Fibroblast of skin of abdomen (primary cell): ENCODE measurements at regions not wholly inside any gene's neighbourhood (a gene's known extent, or its start where the extent isn't known, plus 50 kb on each side); places are given as distances from the start of the nearest gene placed in this dataset.

Source experiments
- DNase-seq: peaks from one replicate; pipeline ENCODE4 v3.0.0-alpha.2; 2013

DNA sequence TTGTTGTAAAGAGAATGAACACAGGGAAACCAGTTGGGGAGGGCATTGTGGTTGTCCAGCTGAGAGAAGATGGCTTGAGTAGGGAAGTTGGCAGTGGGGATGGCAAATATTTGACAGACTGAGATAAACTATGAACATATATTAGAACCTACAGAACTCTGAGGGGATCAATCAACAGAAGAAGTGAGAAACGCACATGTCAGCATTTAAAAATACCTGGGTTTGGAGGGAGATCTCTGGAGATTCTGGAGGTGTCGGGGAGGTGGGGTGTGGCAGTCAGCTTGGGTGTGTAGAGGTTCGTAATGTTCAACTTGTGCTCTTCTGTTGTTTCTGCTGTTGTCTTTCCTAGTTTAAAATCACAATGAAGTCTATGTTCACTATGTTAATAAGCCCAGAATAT, 517.8 kb downstream of the AACS start:
- no peak for DNase-seq

GRCh38 chr12:125586441-125586840, 521.2 kb downstream of the AACS start:
- DNase-seq, result no peak

- DNase-seq, result no peak
Measured at GRCh38 chr12:125593269-125593668, 528.0 kb downstream of the AACS start.

- no peak for DNase-seq
Measured at GRCh38 chr12:125604976-125605375, 539.7 kb downstream of the AACS start.

DNA sequence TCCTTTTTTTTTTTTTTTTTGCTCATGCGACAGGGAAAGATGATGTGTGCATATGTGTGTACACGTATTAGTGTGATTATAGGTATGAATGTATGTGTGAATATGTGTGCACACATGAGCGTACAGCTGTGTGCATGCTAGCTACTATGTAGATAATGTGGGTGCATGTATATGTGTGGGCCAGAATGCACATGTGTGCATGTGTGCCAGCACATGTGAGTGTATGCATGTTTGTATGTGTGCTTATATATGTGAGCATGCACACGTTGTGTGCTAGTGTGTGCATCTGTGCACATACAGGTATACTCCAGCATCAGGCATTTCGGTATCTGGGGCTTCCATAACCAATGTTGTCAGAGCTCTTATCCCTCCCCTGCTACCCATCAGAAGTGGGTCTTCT, 541.1 kb downstream of the AACS start:
- no peak for DNase-seq

DNA sequence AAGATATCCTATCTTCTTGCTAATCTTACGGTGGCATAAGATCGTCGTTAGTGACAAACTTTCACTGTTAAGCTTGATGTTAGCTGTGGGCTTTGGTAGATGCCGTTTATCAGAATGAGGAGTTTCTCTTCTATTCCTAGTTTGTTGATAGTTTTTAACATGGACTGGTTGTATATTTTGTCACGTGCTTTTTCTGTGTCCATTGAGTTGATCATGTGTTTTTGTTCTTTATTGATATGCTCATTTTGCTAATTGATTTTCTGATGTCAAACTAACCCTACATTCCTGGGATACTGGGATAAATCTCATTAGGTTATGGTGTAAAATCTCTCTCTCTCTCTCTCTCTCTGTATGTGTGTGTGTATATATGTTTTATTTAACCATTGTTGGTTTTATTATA, 545.1 kb downstream of the AACS start:
- no peak for DNase-seq

DNA sequence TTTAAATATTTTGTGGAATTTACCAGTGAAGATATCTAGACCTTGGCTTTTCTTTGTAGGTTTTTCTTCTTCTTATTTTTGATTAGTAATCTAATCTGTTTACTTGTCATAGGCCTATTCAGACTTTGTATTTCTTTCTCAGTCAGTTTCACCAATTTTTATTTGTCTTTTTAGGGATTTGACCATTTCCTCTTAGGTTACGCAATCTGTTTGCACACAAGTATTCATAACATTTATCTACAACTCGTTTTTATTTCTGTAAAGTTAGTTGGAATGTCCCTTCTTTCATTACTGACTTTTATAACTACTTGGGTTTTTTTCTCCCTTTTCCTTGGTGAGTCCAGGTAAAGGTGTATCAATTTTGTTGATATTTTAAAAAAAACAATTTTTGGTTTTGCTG, 545.7 kb downstream of the AACS start:
- no peak for DNase-seq

DNA sequence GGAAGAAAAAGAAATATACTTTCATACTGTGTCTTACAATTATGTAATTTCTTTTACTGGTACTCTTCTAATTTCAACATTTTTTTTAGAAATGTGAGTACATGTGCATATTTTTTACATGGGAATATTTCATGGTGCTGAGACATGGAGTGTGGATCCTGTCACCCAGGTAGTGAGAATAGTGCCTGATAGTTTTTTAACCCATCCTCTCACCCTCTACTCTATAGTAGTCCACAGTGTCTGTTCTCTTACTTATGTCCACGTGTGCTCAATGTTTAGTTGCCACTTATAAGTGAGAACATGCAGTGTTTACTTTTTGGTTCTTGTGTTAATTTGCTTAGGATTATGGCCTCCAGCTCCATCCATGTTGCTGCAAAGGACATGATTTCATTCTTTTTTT, 548.8 kb downstream of the AACS start:
- DNase-seq, result no peak

DNA sequence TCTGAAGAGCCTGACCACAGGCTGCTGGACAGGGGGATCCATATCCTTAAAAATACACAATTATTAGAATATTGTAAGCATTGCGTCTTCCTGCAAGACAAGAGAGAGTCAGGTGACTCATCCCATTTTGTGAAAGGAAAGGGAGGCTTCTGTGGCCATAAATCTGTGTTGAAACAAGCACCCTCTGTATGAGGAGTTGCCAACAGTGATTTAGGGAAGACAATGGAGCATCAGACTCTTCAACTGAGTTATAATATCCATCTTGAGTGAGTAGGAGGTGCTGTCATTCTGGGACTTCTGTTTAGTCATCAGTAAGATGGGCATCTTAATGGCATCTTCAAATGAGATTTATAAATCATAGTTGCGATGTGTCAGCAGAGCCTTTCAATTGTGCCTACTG, 554.5 kb downstream of the AACS start:
- no peak for DNase-seq

DNA sequence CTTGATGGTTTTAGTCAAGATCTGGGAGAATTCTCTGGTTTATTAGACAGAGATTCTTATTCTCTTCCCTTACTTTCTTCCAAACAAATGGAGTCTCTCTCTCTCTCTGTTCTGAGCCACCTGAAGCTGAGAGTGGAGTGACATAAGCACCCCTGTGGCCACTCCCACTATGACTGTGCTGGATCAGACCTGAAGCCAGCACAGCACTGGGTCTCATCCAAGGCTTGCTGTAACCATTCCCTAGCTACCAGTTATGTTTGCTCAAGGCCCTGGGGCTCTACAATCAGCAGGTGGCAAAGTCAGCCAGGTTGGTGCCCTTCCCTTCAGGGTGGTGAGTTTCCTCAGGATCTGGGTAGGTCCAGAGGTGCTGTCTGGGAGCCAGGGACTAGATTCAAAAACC, 568.5 kb downstream of the AACS start:
- DNase-seq, result no peak

- DNase-seq, result no peak
Measured at GRCh38 chr12:125634813-125635212, 569.6 kb downstream of the AACS start.

DNA sequence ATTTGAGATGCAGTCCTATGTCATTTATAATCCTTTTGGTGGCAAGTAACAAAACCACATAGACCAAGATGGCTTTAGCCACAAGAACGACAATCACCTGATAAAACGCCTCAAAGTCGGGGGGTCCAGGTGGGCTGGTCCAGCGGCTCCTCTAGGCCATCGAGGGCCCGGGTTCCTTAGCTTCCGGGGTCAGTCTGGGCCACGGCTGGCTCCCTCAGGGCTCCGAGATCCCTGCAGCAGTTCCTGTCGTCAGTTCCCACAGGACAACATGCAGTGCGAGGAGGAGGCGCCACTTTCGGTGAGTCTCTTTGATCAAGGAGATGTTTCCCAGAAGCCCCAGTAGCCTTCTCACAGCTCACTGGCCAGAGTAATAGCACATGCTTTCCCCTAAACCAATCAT, 574.6 kb downstream of the AACS start:
- no peak for DNase-seq

GRCh38 chr12:125643055-125643454, 577.8 kb downstream of the AACS start:
- DNase-seq, result no peak

GRCh38 chr12:125645724-125646123, 580.5 kb downstream of the AACS start:
- no peak for DNase-seq

- DNase-seq, result no peak
Measured at GRCh38 chr12:125650587-125650986, 585.4 kb downstream of the AACS start.

- DNase-seq, result no peak
Measured at GRCh38 chr12:125651625-125652024, 586.4 kb downstream of the AACS start.

DNA sequence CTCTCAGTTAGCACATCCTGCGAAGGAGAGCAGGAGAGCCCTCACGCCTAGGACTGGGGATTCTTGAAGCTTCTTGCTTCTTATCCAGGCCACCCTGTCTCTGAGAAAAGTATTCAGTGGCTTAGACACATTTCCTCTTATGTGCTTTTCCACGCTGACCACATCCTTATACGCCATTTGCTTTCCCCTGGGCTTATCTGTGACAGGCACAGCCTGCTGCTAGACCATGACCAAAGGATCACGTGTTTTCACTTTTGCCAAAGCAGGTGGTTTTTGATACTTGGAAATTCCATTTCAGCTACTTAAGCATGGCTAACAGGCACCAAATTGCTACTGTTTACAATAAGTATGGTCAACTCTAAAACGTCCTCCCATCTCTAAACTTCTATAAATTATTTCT, 587.4 kb downstream of the AACS start:
- DNase-seq, result no peak

GRCh38 chr12:125657681-125658080, 592.4 kb downstream of the AACS start:
- no peak for DNase-seq

GRCh38 chr12:125674554-125675338, 609.5 kb downstream of the AACS start:
- no peak for DNase-seq

- no peak for DNase-seq
Measured at GRCh38 chr12:125676366-125676765, 611.1 kb downstream of the AACS start.

DNA sequence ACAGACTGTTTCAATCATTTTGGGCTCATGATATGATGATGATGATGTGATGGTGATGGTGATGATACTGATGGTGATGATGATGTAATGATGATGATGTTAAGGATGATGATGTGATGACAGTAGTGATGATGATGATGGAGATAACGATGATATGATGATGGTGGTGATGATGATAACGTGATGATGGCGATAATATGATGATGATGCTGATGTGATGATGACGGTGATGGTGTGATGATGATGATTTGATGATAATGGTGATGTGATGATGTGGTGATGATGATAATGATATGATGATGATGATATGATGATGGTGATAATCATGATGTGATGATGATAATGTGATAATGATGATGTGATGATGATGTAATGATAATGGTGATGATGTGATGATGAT, 612.6 kb downstream of the AACS start:
- no peak for DNase-seq

- DNase-seq, result no peak
Measured at GRCh38 chr12:125678589-125678993, 613.4 kb downstream of the AACS start.

DNA sequence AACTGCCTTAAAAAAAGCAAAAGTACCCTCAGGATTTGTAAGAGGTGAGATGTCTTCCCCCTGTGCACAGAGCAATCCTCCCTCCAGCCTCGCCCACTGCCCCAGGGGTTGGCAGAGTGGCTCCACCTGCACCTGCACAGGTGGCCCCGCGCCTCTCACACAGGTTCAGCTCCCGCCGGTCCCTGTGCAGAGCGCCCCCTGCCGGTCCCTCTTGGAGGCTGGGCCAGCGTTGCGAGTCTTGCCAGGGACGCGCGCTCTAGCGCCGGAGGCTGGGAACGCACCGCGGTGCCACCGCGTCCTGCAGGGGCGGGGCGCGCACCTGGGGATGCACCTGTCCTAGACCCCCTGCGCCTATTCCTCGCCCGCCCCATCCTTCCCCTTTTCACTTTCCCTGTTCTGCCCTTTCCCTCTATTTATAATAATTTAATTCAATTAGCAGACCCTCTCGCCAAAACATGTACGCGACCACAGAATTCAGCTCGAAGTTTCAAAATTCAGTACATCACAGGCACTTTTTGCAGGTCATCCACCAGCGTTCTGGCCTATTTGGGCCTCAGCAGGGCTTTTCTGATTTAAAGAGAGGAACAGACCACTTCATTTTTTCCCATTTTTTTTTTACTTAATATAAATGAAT, 618.6 kb downstream of the AACS start:
- no peak for DNase-seq

DNA sequence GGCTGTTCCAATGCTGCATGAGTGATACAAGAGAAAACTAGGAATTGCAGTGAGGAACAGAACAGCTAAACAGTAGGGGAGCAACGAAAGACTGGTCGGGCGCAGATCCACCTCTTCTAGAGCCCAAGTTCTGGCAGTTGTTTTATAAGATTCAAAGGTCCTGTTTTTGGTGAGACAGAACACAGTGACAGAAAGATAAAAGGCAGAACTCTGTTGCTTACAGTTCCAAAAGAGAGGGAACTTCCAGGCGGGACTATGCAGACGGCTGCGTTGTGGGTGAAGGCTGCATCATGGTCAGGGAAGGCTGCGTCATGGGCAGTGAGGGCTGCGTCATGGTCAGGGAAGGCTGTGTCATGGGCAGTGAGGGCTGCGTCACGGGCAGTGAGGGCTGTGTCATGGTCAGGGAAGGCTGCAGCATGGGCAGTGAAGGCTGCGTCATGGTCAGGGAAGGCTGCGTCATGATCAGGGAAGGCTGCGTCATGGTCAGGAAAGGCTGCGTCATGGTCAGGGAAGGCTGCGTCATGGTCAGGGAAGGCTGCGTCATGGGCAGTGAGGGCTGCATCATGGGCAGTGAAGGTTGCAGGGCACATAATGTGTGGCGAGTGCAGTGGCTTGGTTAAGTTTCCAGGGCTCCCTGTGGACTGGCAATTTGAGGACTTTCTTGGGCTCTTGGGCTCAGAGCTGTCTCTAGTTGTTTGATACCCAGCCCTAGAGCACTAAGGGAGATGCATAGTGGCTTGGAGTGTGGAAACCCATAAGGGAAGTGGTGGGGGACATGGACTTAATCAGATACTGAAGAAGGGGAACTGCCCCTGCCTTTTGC, 619.9 kb downstream of the AACS start:
- DNase-seq, result no peak
